HEK293T (cell line): ENCODE measurements at regions not wholly inside any gene's neighbourhood (a gene's known extent, or its start where the extent isn't known, plus 50 kb on each side); places are given as distances from the start of the nearest gene placed in this dataset.

Experiments
- ARNT ChIP-seq: fragments of 450-650 bp; IDR thresholded peaks from 2 replicates; pipeline ENCODE4 v1.6.1; 2017; ENCODE audit warnings: mild to moderate bottlenecking
- FOXK2 ChIP-seq: fragments of 450-650 bp; IDR thresholded peaks from 2 replicates; pipeline ENCODE4 v1.6.1; 2016; ENCODE audit warnings: mild to moderate bottlenecking
- FOXM1 ChIP-seq: fragments of 450-650 bp; IDR thresholded peaks from 2 replicates; pipeline ENCODE4 v1.6.1; 2017; ENCODE audit warnings: mild to moderate bottlenecking, borderline replicate concordance
- LEF1 ChIP-seq: fragments of 450-650 bp; IDR thresholded peaks from 2 replicates; pipeline ENCODE4 v1.6.1; 2017; ENCODE audit warnings: mild to moderate bottlenecking, borderline replicate concordance
- PKNOX1 ChIP-seq: fragments of 450-650 bp; IDR thresholded peaks from 2 replicates; pipeline ENCODE4 v1.6.1; 2016

GRCh38 chr2:198321522-198322088, 517.2 kb downstream of the PLCL1 start:
- TF ChIP-seq FOXM1 (no peak), LEF1 (no peak), PKNOX1 (no peak), ARNT (no peak), FOXK2 (no peak)
